GM18868 (cell line): ENCODE measurements at regions not wholly inside any gene's neighbourhood (a gene's known extent, or its start where the extent isn't known, plus 50 kb on each side); places are given as distances from the start of the nearest gene placed in this dataset.

Experiments used
- ATAC-seq: cut with Tn5 transposase; IDR thresholded peaks from one replicate; pipeline ENCODE4 v1.9.1; 2021; ENCODE audit warnings: mild to moderate bottlenecking, moderate library complexity; ENCODE audit not compliant: unreplicated experiment

DNA sequence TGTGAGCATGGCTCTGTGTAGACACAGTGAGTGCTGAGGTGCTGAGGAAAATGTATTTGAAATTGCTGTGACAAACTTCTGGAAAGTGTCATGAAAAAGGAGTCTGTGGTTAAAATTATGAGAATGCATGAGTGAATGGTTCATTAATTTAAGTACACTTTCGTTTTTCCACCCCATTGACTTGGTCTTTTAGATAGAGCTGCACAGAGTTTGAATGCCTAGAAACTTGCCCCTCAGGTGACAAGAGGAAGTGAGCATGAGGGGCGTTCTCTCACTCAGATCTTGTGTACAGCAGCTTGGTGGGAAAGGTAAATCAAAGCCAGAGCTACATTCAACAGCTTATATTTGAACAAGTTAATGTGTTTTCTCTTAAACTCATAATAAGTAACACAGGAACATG, 296.8 kb downstream of the WDR72 start:
- peak; percentile 56 for ATAC-seq

DNA sequence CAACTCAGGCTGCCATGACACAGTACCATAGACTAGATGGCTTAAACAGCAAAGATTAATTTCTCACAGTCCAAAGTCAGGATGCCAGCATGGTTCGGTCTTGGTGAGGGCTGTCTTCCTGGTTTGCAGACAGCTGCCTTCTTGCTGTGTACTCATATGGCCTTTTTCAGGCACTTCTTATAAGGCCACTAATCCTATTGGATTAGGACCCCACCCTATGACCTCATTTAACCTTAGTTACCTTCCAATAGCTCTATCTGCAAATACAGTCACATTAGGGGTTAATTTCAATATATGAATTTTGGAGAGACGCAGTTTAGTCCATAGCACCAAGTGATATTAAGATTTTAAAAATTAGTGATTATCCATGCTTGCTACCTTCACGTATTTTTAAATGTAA, 297.8 kb downstream of the WDR72 start:
- no peak for ATAC-seq

- ATAC-seq: no peak
Observed at GRCh38 chr15:53458736-53459135, 300.7 kb downstream of the WDR72 start.

DNA sequence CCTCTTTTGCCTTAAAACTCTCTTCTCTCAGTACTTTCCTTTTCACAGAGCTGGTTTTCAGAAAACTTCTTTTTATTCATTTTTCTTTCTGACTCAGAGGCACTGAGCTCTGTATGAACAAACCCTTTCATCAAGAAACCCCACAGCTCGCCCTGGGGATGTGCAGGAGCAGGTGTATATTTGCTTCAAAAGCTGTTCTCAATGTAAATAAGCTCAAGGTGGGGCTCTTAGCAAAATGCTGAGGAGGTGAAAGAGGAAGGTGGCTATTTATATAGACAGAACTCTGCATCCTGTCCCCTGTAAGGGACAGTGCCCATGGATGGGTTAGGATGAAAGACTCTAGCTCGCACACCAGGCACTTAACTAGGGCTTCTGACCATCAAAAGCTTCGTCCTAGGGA, 302.0 kb downstream of the WDR72 start:
- ATAC-seq: no peak

- ATAC-seq: no peak
Observed at GRCh38 chr15:53454843-53455721, 304.4 kb downstream of the WDR72 start.

DNA sequence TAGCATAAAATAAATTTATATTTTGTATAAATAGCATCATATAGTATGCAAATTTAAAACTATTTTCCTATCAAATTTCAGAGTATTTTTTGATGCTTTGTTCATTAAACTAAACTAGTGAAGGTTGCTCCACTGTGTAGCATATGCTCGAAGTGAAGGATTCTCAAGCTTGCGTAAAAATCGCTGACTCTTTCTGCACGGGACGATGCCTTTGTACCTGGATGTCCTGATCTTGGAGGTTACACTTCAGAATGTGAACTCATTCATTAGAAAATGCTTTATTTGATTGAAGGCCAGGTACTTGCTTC, 305.0 kb downstream of the WDR72 start:
- no peak for ATAC-seq

DNA sequence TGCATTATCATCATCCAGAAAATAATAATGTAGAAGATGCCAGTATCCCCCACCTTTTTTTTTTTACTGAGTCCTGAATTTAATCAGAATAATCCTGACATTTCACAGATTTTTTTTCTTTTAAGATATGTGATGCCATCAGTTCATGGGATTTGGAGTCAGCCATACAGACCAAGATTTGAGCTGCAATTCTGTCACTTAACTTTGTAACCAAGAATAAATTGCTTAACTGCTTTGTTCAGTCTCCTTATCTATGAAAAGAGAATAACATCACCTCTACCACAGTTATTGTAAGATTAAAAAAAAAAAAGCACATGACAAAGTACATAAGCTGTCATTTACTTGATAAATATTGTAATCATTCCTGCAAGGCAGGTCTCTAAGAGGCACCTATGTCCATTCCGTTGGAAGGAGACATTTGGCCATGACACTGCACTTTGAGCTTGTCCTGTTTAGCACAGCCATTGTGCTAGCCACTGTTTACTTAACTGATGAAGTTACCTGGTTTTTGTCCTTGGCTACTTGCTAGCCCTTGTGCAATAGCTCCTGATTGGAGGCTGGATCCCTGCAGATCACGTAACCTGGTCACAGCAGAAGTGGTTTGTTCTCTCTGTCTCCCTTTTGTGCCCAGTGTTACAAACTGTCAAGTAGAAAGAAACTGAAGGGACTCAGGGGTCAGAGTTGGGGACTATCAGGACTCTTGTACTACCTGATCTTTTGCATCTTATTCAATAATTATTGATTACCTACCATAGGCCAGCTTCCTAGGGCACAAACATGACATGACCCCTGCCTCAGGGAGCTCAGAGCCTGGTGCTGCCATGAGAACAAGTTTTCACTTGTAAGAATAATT, 306.0 kb downstream of the WDR72 start:
- ATAC-seq: no peak

DNA sequence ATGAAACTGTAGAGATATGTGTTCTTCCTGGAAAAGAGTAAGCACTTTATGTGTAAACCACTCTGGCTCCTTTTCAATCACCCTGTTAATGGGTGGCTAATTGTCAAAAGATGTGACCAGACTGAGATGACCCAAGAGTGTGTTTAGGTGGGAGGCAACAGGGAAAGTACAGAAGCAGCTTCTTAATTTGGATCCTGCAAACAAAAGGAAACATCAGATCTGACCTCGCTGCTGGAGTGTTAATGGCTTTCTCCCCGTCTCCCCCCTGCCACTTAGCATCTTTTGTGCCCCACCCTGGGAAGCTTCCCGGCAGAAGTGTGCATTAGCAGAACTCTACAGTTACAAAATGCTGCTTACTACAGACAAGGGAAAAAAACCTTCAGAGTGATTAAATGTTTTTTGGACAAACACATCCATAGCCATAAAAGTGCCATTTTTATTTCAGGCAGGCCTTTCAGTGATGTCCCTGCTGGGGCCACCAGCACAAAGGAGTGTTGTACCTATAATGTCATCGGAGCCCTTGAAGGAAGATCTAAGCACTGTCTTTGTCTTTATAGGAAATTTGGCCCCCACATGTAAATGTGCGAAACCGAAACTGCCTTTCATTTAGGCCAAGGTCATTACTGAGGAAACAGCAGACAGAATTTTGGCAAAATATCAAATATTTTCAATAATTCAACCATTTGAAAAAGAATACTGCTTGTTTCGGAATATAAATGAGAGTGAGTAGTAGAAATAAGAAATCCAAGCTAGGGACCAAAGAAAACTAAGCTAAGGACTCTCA, 311.0 kb downstream of the WDR72 start:
- ATAC-seq: no peak

- no peak for ATAC-seq
Observed at GRCh38 chr15:53447742-53448141, 311.7 kb downstream of the WDR72 start.

DNA sequence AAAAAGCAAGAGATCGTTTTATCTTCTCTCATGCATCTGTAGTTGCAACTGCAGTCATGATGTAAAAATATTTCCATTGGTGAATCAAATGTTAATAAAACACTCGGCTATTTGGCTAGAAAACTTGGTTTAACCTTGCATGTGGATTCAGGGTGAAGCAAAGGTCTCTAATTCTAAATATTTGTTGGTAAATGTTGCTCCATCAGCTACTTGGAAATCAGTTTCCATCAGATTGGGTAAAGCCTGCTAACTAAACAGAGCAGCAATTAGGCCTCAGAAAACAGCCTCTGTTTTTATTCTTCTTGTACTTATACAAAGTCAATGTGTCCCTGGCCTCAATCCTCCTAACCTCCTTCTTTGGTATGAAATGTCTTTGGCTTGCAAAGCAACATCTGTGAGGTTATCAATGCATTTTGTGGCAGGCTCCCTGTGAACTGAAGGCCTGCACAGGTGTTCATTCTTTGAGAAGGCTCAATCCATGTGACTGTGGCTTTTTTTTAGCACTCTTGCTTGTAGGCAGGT, 312.3 kb downstream of the WDR72 start:
- ATAC-seq: no peak

DNA sequence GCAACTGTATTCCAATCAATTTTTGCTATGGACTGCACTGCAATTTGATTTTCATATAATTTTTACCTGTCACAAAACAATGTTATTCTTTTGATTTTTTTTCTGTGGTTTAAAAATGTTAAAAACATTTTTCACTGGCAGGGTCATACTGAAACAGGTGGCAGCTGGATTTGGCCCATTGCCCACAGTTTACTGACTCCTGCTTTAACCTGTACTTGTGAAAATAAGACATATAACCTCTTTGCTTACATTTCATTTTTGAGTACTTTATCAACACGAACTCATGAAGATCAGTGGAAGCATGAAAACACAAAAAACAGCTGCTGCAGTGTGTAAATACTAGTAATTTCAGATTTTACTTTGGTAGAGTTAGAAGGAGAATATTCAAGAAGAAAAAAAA, 313.1 kb downstream of the WDR72 start:
- no peak for ATAC-seq

DNA sequence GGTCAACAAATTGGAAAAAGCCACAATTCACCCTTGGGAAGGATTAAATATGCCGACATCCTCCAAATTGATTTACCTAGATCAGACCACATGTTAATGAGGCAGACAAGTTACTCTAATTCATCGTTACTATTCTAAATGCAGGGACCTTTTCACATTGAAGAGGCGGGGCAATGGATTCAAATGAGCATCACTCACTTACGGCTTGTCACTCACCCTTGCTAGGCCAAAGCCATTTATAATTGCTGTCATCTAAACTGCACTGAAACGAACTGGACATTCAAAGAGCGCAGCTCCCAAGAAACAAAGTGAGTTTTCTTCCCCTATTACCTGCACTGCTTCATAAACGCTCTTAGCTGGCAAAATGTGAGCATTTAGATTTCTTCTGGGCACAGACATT, 313.9 kb downstream of the WDR72 start:
- no peak for ATAC-seq

GRCh38 chr15:53437985-53438841, 321.2 kb downstream of the WDR72 start:
- no peak for ATAC-seq

GRCh38 chr15:53437366-53437765, 322.1 kb downstream of the WDR72 start:
- ATAC-seq: no peak

- ATAC-seq: no peak
Observed at GRCh38 chr15:53434174-53434678, 325.2 kb downstream of the WDR72 start.

DNA sequence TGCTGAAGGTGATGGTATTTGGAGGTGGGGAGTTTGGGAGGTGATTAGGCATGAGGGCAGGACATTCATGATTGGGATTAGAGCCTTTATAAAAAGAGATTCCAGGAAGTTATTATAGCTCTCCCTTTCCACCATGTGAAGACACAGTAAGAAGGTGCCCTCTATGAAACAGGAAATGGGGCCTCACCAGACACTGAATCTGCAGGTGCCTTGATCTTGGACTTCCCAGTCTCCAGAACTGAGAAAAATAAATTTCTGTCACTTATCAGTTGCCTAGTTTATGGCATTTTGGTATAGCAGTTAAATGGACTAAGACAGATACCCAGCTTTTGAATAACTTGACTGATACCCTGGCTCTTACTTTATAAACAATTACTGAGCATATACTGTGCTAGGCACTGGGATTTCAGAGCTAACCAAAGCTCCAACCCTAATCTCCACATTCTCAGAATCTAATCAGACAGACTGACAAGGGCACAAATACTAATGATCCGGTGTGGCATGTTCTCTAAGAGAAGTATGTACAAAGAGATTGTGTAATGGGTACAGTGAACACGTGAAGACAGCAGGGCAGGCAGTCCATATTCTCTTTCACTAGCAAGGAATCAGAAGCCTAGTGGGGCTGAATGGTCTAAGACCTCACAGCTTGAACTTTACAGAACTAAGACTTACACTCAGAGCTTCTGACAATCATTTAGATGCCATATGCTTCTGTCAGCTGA, 343.1 kb downstream of the WDR72 start:
- ATAC-seq: no peak

- peak; percentile 48 for ATAC-seq
Observed at GRCh38 chr15:53414167-53414566, 345.3 kb downstream of the WDR72 start.

GRCh38 chr15:53412542-53412941, 346.9 kb downstream of the WDR72 start:
- no peak for ATAC-seq

GRCh38 chr15:53404930-53405493, 354.5 kb downstream of the WDR72 start:
- ATAC-seq: no peak
